ENCODE measurements at regions not wholly inside any gene's neighbourhood (a gene's known extent, or its start where the extent isn't known, plus 50 kb on each side); places are given as distances from the start of the nearest gene placed in this dataset.
A peak's percentile ranks its signal among the peaks of the same experiment; 100 is the strongest.

- H3K4me3 Mint-ChIP-seq = no peak overlapping the region
- H3K36me3 Mint-ChIP-seq (ENCODE audit: low read depth) = no peaks in the 10 kb centered on the region
- H3K27me3 Mint-ChIP-seq (ENCODE audit: low read depth, poor library complexity) = peaks cover 18% of the 10 kb centered on the region
- H3K27ac Mint-ChIP-seq = no peak overlapping the region
- no peaks in the 10 kb centered on the region for H3K9me3 Mint-ChIP-seq
- peaks cover 46% of the 10 kb centered on the region for H3K4me1 Mint-ChIP-seq
- TF ChIP-seq CTCF (IDR thresholded peaks at IDR 0.05) = no peak
- no peak for DNase-seq
These were observed 81.8 kb downstream of the EDN3 start for GRCh38 chr20:59382157-59382725.

GRCh38 chr20:59382907-59383306 is 82.5 kb downstream of the EDN3 start:
- no peak overlapping the region for H3K27ac Mint-ChIP-seq
- no peak for DNase-seq
- TF ChIP-seq CTCF (IDR thresholded peaks at IDR 0.05) = no peak
- H3K27me3 Mint-ChIP-seq (ENCODE audit: low read depth, poor library complexity) = peaks cover 18% of the 10 kb centered on the region
- no peak overlapping the region for H3K4me3 Mint-ChIP-seq
- H3K4me1 Mint-ChIP-seq = peaks cover 45% of the 10 kb centered on the region
- H3K9me3 Mint-ChIP-seq = no peaks in the 10 kb centered on the region
- H3K36me3 Mint-ChIP-seq (ENCODE audit: low read depth) = no peaks in the 10 kb centered on the region

GRCh38 chr20:59385038-59385437 is 84.6 kb downstream of the EDN3 start:
- Mint-ChIP-seq H3K36me3 (ENCODE audit: low read depth) (no peaks in the 10 kb centered on the region), H3K4me1 (peaks cover 33% of the 10 kb centered on the region), H3K4me3 (no peak overlapping the region), H3K27ac (no peak overlapping the region), H3K9me3 (peaks cover 7% of the 10 kb centered on the region), H3K27me3 (ENCODE audit: low read depth, poor library complexity) (peaks cover 23% of the 10 kb centered on the region)
- DNase-seq = no peak
- no peak for TF ChIP-seq CTCF (IDR thresholded peaks at IDR 0.05)

GRCh38 chr20:59385480-59385879 is 85.1 kb downstream of the EDN3 start:
- H3K36me3 Mint-ChIP-seq (ENCODE audit: low read depth) = no peaks in the 10 kb centered on the region
- peaks cover 28% of the 10 kb centered on the region for H3K4me1 Mint-ChIP-seq
- no peak for TF ChIP-seq CTCF (IDR thresholded peaks at IDR 0.05)
- DNase-seq = no peak
- H3K27me3 Mint-ChIP-seq (ENCODE audit: low read depth, poor library complexity) = peaks cover 21% of the 10 kb centered on the region
- peaks cover 7% of the 10 kb centered on the region for H3K9me3 Mint-ChIP-seq
- H3K4me3 Mint-ChIP-seq = no peak overlapping the region
- peak overlapping the region; percentile 42 for H3K27ac Mint-ChIP-seq

GRCh38 chr20:59386809-59387208 is 86.4 kb downstream of the EDN3 start:
- Mint-ChIP-seq H3K4me3 (no peak overlapping the region), H3K9me3 (peaks cover 7% of the 10 kb centered on the region), H3K36me3 (ENCODE audit: low read depth) (no peaks in the 10 kb centered on the region), H3K27me3 (ENCODE audit: low read depth, poor library complexity) (peaks cover 19% of the 10 kb centered on the region), H3K4me1 (peaks cover 26% of the 10 kb centered on the region), H3K27ac (no peak overlapping the region)
- DNase-seq = no peak
- TF ChIP-seq CTCF (IDR thresholded peaks at IDR 0.05) = no peak

GRCh38 chr20:59387891-59388290 is 87.5 kb downstream of the EDN3 start:
- Mint-ChIP-seq H3K4me1 (peaks cover 26% of the 10 kb centered on the region), H3K9me3 (peaks cover 7% of the 10 kb centered on the region), H3K4me3 (no peak overlapping the region), H3K36me3 (ENCODE audit: low read depth) (no peaks in the 10 kb centered on the region), H3K27me3 (ENCODE audit: low read depth, poor library complexity) (peaks cover 16% of the 10 kb centered on the region), H3K27ac (no peak overlapping the region)
- no peak for TF ChIP-seq CTCF (IDR thresholded peaks at IDR 0.05)
- DNase-seq = no peak
